GM18498 (cell line): ENCODE measurements at regions not wholly inside any gene's neighbourhood (a gene's known extent, or its start where the extent isn't known, plus 50 kb on each side); places are given as distances from the start of the nearest gene placed in this dataset.
A peak's percentile ranks its signal among the peaks of the same experiment; 100 is the strongest.
"Not testable (repeated sequence)": the region's sequence is repeated elsewhere in the genome, so short reads cannot be mapped to it uniquely, and the experiment has no call there.

ENCODE experiments used
- ATAC-seq: cut with Tn5 transposase; IDR thresholded peaks from one replicate; pipeline ENCODE4 v1.9.1; 2021; ENCODE audit warnings: mild to moderate bottlenecking, moderate library complexity; ENCODE audit not compliant: unreplicated experiment

DNA sequence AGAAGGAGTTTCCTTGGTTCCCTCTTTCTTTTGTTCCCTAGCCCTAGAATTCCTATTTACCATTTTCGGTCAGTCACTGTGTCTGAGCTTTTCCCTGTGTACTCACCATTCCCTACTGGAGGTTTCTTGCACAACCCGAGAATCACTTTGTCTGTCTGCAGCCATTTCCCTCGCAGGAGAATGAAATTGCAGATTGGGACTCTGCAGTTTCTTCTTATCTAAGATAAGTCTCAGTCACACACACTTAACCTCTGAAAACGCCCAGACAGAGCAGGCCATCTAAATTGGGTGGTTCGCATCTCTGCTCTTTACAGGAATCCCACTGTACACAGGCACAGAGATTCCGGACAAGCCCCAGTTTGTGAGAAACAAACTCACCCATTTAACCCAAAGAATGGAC is 58.6 kb upstream of the CNTNAP2 start:
- no peak for ATAC-seq

DNA sequence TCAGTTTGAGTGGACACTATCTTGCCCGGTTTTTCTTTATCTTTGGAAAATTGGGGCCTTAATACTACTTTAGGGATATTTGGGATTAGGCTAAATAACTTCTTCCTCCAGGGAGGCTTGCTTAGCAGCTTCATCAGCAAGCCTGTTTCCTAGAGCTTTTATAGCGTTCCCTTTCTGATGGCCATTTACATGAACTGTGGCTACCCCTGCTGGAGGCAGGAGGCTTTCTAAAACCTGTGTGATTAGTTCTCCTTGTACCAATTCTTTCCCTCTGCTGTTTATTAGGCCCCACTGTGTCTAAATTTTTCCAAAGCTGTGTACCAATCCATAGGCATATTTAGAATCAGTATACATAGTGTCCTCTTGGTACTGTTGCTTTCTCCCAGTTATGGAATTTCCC is 61.7 kb upstream of the CNTNAP2 start:
- no peak for ATAC-seq

DNA sequence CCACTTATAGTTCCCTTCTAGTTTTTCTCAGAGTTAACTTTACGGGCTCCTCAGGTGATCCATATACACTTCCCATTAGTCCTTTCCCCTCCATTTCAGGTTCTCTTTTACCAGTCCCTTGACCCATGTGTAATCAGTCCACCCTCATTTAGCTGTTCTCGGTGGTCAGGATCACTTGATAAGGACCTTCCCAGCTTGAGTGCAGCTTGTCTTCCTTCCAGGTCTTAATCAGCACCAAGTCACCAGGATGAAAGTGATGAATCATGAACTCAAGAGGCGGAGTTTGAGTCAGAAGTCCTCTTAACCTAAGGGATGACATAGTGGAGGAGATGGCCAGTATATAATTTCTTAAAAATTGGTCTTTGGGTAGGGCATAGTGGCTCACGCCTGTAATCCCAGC is 63.1 kb upstream of the CNTNAP2 start:
- ATAC-seq = no peak

DNA sequence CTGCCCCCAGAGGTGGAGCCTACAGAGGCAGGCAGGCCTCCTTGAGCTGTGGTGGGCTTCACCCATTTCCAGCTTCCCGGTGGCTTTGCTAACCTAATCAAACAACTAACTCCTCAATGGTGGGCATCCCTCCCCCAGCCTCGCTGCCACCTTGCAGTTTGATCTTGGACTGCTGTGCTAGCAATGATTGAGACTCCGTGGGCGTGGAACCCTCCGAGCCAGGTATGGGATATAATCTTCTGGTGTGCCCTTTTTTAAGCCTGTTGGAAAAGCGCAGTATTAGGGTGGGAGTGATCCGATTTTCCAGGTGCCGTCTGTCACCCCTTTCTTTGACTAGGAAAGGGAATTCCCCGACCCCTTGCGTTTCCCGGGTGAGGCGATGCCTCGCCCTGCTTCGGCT is 73.3 kb upstream of the CNTNAP2 start:
- not testable (repeated sequence) for ATAC-seq

DNA sequence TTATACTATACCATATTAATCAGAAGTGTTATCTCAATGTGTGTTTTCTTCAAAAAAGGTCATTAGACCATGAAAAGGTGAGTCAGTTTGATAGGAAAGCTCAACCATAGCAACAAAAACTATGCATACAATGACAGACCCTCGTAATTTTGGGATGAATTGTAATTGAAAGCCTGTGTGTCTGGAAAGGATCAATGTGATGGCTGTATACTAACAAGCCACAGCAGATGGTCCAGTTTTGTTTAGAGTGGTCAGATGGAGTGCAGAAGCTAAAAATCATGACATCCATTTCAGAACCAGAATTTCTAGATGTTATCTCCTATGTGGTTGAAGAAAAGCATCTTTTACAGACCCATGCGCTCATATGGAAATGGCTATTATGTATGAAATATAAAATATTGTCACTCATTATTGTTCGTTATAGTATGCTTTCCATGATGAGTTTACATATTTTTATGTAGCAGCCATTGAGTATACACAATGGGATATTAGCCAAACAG is 88.3 kb upstream of the CNTNAP2 start:
- ATAC-seq = no peak

DNA sequence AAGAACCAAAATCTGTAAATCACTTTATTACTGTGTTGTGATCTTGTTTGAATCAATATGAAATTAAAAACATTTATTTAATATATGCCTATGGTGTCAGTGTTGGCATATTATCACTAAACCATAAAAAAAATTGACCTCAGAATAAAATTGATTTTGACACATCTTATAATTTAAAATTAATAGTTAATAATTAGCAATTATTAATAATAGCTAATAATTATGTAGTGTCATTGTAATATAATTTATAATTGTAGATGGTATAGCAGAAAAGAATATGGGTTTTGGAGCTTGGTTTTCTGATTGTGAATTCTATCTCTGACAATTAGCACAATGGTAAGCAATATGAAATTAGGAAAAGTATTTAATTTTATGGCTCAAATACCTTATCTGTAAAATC is 89.4 kb upstream of the CNTNAP2 start:
- no peak for ATAC-seq

DNA sequence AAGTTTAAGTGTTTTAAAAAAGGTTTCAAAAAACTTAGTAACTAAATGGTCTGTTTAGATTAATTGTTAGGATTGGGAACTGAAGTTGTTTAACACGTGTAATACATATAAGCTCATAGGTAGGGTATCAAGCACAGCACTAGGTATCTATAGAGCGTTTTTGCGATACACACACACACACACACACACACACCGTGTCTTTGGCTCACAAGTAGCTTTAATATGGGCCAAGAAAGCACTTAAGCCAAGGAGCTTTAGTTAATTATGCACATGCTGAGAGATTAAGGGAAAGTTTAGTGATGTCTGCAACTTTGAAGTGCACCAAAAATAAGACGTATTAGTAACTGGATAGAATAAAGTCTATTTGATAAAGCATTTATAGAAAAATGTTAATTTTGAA is 93.8 kb upstream of the CNTNAP2 start:
- ATAC-seq = no peak

DNA sequence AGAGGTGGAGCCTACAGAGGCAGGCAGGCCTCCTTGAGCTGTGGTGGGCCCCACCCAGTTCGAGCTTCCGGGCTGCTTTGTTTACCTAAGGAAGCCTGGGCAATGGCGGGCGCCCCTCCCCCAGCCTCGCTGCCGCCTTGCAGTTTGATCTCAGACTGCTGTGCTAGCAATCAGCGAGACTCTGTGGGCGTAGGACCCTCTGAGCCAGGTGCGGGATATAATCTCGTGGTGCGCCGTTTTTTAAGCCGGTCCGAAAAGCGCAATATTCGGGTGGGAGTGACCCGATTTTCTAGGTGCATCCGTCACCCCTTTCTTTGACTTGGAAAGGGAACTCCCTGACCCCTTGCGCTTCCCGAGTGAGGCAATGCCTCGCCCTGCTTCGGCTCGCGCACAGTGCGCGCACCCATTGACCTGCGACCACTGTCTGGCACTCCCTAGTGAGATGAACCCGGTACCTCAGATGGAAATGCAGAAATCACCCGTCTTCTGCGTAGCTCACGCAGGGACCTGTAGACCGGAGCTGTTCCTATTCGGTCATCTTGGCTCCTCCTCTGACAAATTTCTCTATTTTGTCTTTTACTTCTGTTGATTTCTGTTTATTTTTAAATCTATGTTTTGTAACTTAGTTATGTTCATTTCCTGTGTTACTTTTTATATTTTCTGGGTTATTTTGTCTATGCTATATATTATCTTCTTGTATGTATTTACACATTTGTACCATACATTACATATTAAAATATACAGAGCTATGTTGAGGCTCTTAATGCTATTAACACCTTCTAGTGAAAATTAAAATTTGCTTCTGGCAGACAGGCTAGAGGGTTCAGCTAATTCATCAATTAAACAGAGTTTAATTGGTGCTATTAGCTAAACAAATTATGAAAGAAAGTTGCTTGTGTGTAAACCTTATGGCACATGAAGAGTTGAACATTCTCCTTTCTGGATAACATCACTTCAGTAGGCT is 97.3 kb upstream of the CNTNAP2 start:
- ATAC-seq = not testable (repeated sequence)

DNA sequence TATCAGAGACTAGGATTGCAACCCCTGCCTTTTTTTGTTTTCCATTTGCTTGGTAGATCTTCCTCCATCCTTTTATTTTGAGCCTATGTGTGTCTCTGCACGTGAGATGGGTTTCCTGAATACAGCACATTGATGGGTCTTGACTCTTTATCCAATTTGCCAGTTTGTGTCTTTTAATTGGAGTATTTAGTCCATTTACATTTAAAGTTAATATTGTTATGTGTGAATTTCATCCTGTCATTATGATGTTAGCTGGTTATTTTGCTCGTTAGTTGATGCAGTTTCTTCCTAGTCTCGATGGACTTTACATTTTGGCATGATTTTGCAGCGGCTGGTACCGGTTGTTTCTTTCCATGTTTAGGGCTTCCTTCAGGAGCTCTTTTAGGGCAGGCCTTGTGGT is 99.2 kb upstream of the CNTNAP2 start:
- ATAC-seq = not testable (repeated sequence)

DNA sequence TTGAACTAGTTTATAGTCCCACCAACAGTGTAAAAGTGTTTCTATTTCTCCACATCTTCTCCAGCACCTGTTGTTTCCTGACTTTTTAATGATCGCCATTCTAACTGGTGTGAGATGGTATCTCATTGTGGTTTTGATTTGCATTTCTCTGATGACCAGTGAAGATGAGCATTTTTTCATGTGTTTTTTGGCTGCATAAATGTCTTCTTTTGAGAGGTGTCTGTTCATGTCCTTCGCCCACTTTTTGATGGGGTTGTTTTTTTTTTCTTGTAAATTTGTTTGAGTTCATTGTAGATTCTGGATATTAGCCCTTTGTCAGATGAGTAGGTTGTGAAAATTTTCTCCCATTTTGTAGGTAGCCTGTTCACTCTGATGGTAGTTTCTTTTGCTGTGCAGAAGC is 102.4 kb upstream of the CNTNAP2 start:
- ATAC-seq = not testable (repeated sequence)

DNA sequence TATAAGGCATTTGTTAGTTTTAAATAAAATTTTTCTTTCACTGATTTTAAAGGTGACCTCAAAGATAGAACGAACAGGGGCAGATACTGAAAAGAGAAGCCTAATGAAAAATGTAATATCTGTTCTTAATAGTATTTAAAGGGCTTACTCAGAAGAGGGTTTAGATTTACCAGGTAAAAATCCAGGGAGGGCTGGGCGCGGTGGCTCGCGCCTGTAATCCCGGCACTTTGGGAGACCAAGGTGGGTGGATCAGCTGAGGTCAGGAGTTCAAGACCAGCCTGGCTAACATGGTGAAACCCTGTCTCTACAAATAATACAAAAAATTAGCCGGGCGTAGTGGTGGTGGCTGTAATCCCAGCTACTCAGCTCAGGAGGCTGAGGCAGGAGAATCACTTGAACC is 108.3 kb upstream of the CNTNAP2 start:
- ATAC-seq = no peak

DNA sequence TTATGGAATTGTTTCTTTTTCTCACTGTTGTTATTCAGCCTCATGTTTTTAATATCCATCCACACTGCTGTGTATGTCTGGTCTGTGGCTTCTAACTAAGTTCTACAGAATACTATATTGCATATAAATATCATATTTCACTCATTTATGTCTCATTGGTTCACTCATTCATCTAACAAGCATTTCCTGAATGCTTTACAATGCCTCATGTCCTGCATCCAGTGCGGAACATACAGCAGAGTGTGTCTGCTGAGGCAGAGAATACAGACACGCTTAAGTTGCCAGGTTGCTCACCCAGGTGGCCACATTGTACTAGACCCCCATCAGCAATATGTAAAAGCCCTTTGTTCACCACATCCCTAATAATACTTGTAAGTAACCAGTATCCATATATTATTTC is 111.8 kb upstream of the CNTNAP2 start:
- no peak for ATAC-seq

DNA sequence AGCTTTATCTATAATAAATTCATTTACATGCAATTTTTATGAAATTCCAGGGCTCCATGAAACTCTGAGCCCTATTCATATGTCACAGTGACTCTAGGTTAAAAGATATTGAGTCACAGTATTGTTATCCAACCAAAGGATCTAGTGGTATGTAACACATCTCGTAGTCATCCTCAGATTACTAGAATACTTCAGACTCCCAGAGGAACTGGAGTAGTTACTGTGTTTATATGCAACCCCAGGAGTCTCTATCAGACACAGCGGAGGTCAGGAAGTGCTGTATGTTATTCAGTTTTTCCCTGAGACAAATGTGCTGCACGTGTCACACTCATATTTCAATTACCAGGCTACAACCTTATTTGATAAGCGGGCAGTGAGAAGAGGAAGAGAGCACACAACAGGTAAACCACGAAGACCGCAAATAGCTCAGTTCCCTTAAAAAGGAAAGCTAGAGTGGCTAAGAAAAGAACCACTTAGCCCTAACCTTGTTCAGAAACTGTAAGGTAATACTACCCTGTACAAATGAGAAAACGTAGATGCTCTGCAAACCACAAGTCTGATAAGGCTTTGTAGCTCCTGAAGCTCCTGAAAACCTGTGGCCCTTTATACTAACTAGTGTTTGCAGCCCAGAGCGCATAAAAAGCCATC is 114.0 kb upstream of the CNTNAP2 start:
- ATAC-seq = peak; percentile 95

DNA sequence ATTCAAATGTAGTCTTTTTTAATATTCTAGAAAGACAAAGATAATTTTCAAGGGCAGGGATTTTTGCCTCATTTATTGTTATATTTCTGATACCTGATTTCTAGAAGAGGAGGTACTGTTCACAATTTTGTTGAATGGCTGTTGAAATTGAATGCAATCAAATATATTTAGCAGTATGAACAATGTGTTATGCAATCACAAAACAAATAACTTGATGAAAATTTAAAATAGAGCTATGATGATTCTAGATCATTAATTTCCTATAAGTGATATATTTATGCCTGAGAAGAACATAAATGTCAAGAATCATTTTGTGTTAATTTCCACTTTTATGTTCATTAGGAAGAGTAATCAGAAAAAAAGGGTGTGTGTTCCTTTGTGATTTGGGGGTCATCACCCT is 114.6 kb upstream of the CNTNAP2 start:
- no peak for ATAC-seq

DNA sequence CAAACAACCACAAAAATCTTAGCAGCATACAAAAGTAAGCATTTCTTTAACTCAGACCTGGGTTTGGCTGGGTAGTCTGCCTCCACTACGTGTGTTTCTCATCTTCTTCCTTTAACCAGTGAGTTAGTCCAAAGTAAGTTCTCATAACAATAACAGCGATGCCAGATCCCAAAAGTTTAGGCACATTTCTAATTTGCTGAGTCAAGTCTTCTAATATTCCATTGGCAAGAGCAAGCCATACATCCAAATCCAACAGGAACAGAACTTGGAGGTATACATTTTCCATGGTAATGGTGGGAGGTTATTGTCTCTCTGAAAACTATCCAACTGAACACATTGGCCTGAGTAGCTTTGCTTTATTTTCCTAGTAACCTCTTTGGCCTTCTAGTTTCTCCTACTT is 115.7 kb upstream of the CNTNAP2 start:
- no peak for ATAC-seq

DNA sequence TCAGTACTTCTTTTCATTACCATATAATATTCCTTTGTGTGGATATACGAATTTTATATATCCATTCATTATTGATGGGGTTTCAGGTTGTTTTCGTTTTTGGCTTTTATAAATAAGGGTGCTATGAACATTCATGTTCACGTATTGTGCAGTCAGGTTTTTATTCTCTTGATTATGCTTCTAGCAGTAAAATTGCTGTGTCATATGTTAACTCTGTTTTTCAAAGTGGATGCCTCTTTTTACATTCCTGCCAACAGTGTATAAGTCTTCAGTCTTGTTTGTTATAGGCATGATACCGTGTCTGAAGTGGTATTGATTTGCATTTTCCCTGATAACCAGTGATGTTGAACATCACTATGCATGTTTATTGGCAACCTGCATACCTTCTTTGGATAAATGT is 127.1 kb upstream of the CNTNAP2 start:
- ATAC-seq = no peak

DNA sequence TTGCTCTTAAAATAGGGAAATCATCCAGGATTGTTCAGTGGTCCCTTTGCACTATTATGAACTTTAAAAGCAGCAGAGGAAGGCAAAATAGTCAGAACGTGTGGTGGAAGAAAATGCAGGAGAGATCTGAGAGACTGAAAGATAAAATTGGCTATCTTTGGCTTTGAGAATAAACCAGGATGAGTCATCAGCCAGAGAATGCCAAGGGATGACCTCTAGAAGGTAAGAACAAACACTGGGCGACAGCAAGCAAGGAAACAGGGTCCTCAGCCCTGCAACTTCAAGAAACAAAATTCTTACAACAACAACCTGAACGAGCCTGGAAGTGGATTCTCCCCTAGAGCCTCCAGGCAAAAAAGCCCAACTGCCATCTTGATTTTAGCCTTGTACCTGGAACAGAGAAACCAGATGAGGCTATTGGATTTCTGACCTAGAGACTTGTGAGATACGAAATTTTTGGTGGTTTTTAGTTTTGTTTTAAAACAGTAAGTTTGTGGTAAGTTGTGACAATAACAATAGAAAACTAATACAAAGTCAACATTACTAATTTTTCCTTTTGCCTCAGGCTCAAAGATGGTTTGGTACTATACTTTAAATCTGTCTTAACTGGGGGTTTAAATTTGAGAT is 130.2 kb upstream of the CNTNAP2 start:
- ATAC-seq = no peak

DNA sequence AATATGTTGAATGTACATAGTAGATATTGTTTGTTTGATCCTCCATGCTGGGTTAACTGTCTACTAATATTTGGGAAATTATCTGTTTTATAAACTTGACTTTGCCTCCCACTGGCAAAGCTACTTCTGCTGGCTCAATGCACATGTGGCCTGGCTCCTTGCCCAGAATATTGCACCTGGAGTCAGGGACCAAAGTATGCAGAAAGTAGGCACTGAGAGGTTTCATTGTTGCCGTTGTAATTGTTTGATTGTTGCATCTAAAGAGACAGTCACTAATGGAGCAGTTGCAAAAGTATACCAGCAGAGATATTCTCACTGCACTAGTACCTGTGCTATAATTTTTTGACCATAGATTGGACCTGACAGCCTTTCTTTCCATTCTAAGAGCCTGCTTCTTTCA is 137.8 kb upstream of the CNTNAP2 start:
- no peak for ATAC-seq

DNA sequence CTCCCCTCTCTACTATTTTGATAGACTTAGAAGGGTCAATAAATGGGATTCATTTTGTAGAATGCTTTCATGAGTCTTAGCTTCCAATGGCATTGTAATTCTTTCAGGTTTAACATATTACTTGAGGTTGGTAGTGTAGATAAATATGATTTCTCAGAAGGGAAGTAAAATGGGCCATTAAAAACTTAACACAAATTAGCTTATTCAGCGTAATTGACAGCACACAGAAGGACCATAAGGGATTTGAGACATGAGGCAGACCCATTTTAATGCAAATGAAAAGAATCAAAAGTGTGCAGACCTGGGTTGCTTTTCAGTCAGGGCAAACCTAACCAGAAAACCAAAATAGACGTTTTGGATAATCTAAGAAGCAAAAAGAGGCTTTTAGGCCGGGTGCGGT is 156.6 kb upstream of the CNTNAP2 start:
- ATAC-seq = no peak

DNA sequence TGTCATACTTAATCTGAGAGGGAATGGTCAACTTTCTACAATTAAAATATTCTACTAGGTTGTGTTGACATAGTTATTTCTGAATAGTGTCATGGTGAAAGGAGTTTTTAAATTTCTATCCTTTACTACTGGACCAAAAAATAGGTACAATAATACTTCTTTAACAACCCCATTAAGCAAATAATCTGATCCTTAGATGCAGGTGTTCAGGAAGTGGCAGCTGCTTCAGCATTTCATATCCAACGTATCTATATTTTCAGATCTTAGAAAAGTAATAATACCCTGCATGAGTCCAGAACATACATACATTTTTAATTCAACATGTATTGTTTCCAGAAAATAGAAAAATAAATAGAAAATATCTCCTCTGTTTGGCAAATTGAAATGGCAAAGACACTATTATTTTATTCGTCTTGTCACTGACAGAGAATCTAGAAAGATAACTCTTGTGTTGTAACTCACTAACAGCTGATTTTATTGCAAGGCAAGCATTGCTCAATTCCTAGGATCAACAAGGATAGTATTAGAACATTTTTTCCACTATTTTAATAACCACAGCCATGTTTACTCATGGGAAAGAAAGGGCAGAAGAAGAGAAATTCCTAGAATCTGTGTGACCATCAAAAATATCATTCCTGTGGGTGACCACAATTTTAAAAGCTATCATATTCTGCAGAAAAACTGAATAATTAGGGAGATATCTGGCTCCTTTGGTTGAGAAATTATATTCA is 159.3 kb upstream of the CNTNAP2 start:
- no peak for ATAC-seq

DNA sequence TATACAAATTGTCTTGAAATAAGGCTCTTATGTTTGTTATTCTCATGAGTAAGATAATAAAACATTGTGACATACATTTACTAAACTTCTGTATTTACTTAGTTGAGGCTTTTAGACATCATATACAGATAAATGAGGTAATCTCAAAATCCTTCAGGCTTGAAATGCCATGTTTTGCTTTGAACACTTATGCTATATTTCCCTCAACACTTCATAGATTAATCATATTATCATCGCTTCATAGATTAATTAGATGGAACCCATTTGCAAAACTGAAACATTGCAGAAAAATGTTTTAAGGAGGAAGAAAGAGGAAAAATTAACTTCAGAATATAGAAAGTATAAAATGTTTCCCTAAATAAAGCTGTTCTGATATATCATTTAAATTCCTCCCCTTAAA is 165.0 kb upstream of the CNTNAP2 start:
- no peak for ATAC-seq
